GM19328 (cell line): ENCODE measurements at regions not wholly inside any gene's neighbourhood (a gene's known extent, or its start where the extent isn't known, plus 50 kb on each side); places are given as distances from the start of the nearest gene placed in this dataset.

Experiments
- ATAC-seq: cut with Tn5 transposase; IDR thresholded peaks from one replicate; pipeline ENCODE4 v1.9.1; 2021; ENCODE audit warnings: mild to moderate bottlenecking, moderate library complexity; ENCODE audit not compliant: unreplicated experiment

DNA sequence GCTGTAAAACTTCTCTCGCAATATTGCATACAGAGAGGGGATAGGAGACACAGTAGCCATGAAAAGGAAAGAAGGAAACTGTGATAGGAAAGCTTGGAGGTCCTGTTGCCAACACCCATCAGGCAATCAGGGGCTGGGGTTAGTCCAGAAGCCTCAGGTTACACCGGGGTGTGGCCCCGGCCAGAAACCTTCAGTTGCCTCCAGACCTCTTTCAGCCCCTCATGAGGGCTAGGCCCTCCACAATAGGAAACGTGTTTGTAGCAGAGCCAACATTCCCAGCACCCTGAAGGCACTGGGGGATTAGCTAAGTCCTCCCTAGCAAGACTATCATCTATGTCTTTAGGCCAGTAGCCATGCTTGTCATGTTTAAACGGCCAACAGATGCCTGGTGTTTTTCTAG is 1048.0 kb upstream of the CNTN5 start:
- ATAC-seq: no peak

- no peak for ATAC-seq
Observed at GRCh38 chr11:97973352-97973857, 1047.3 kb upstream of the CNTN5 start.

GRCh38 chr11:97974798-97975498 is 1045.8 kb upstream of the CNTN5 start:
- ATAC-seq: no peak

DNA sequence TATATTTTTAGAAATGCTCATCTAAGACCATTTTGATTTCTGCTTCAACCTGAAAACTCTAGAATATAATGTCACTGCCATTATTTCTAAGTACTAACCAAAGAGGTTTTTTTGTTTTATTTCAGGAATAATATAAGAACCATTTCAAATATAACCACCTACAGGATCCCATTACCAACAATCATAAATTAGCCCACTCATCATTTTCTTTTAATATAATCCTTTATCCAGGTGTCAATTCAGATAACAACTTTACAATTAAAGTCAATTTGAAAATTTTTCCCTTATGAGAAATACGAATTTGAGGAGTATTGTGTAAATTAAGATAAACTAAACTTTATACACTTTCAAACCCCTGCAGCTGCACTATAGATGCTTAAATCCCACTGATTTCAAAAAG is 1043.0 kb upstream of the CNTN5 start:
- no peak for ATAC-seq

DNA sequence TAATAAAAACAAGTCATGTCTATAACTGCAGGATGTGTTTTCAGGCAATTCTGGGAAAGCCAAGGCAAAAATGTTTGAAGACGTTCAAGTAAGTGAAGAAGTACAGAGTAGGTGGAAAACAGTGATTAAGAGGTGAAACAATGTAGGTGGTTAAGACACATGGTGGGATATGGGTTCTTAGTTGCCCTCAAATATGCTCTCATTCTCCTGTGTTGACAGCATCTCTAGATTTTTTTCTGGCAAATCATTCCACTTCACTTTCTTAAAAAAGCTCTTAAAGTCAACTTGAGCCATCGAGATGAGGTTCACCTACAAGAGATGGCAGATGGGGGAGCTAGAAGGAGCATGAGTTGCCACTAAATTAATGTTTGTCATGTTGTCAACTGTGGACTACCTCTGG is 1041.0 kb upstream of the CNTN5 start:
- ATAC-seq: no peak

DNA sequence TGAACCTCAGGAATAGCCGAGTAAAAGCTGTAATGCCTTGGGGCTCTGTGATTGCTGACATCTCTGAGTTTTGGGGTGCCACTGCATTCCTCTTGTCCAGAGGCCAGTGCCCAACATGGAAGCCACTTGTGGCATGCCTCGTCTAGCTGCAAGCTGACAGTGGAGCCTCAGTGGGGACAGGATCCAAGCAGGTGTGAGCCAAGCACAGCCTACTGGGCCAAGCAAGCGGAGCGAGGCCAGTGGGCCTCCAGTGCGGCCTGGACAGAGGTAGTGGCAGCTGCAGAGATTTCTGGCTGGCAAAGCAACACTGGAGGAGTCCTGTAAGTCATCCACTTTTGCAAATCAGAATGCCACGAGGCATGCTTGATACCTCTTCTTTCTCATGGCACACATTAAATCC is 1038.2 kb upstream of the CNTN5 start:
- no peak for ATAC-seq

- no peak for ATAC-seq
Observed at GRCh38 chr11:97989121-97989520, 1031.6 kb upstream of the CNTN5 start.

DNA sequence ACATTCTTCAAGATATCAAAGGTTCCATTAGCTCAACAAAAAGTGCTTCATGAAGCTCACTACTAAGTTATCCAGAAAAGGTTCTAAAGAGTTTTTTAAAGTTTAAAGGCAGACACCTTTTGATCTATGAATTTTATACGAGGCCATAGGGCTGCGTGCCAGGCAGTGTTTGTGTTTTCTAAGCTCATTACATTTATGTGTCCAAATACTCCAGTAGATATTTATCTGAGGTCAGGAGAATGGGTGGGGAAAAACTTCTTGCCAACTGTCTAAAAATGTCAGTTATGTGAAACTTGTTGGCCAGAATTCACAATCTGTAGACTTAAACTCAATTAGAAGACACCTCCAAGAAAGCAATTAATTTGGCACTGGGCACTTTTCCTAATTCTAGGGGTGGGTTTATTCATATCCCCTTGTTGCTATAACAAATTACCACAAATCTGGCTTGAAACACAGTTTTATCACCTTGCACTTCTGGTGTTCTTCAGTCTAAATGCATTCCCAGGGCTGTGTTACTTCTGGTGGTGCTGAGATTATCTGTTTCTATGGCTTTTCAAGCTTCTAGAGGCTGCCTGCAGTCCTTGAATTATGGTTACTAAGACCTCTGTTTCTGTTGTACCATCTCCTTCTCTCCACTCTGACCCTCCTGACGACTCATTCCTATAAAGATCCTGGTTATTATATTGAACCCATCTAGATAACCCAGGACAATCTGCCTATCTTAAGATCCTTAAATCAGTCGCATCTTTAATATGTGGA is 1030.4 kb upstream of the CNTN5 start:
- no peak for ATAC-seq

GRCh38 chr11:97993562-97993961 is 1027.2 kb upstream of the CNTN5 start:
- no peak for ATAC-seq

- no peak for ATAC-seq
Observed at GRCh38 chr11:97995874-97996273, 1024.9 kb upstream of the CNTN5 start.

DNA sequence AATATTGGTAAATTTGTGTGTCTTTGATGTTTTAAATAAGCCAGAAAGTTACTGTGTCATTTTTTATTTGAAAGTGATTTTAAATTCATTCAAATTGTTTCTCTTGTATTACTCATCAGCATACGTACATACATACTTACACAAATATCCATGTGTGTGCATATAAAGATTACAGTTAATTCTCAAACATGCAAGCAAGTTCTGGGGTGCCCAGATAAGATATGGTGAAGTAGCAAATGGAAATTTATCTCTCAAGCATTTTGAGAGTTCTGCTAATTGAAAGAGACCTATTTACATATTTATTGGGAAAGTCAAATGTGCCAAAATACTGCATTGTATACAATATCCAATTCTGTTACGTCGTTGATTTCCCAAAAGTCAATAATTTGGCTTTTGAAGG is 1024.0 kb upstream of the CNTN5 start:
- ATAC-seq: no peak

DNA sequence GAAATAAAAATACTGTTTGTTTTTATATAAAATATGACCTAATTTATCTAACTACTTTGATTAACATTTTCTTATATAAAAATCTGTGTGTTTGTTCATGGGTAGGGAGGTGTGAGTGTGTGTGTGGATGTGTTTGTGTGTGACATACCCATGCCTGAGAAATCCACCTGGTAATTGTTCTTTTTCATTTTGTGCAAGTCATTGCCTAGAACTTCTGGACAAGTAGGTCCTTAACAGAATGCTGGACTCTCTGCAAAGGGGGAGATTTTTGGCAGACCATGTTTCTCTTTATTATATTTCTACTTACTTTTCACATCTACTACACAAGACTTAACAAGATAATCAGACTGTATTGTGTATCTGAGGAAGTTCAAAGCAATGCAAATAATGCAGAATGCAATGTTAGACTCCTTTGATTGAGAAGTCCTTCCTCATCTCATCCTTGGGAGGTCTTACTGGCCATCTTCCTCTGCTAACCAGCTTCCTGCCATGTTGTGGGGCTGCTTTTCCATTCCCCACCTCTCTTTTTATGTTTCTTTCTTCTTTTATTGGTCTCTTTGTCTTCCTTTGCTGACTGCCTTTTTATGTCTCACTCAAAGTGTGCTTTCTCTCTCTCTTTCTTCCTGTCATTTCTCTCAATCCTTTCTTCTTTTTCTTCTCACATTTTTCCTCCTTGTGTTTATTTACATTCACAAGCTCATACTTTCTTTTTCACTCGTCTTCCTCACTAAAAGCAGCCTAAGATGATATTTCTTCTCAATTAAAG is 1017.0 kb upstream of the CNTN5 start:
- ATAC-seq: no peak

- no peak for ATAC-seq
Observed at GRCh38 chr11:98007072-98007471, 1013.7 kb upstream of the CNTN5 start.

GRCh38 chr11:98027652-98028051 is 993.1 kb upstream of the CNTN5 start:
- ATAC-seq: no peak

DNA sequence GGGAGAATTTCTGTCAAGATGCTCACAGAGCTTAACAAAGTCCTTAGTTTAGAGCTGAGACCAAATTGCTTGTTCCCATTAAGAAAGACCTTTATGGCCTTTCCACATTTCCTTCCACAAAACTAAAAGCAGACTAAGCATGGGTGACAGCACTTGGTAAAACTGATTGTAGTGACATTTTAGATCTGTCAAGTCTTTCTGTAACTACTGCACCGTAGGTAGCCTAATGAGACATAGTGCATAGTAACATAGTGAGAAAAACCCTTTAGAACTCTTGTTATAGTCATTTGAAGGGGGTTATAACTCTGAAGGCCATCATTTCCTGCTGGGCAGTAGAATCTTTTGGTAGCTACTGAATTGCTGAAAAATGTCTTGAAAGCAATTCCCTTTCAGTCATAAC is 990.9 kb upstream of the CNTN5 start:
- ATAC-seq: no peak

DNA sequence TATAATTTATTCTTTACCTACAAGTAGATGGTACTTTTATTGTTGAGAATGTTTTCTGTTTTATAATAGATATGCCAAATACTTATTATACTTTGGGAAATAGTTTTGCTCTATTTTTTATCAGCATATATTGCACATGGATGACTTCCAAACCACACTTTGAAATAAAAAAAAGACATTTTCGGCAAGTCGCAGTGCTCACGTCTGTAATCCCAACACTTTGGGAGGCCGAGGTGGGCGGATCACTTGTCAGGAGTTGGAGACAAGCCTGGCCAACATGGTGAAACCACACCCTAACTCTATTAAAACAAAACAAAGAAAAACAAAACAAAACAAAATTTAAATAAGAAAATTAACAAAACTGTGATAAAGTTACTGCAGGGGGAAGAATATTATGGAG is 983.9 kb upstream of the CNTN5 start:
- ATAC-seq: no peak

- ATAC-seq: no peak
Observed at GRCh38 chr11:98040061-98040808, 980.5 kb upstream of the CNTN5 start.

- ATAC-seq: no peak
Observed at GRCh38 chr11:98047647-98048046, 973.1 kb upstream of the CNTN5 start.

DNA sequence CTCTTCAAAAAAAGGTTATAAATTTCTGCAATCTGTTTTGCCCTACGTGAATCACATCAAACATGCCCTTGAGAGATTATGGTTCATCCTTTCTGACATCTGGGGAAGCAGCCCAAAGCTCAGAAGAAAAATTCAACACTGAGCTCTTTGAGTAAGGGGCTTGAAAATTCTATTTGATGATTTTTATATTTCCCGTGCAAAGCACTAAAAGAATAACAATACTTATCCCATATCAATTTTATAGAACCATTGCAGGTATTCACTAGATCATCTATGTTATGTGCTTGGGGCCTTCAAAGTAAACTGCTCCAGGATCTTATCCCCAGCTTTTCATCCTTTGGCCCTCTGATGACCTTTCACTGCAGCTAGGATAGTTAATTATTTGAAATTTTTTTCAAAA is 966.9 kb upstream of the CNTN5 start:
- no peak for ATAC-seq

- no peak for ATAC-seq
Observed at GRCh38 chr11:98056945-98057344, 963.8 kb upstream of the CNTN5 start.

DNA sequence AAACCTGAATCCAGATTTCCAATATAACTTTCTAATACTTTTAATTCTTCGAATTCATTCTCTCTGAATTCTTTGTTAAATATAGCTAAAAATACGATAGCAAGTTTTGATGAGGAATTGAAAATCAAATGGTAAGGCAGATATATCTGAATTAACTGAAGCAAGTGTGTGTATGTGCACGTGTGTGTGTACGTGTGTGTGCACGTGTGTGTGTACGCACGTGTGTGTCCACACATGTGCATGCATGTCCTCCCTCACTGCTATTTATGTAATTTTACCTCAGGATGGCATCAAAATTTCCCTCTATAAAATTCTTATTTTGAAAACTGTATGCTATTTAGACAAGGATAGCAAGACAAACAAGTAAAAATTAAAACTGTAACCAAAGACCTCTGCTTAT is 961.3 kb upstream of the CNTN5 start:
- ATAC-seq: no peak
